Neural cell (in vitro differentiated cells): ENCODE measurements at regions not wholly inside any gene's neighbourhood (a gene's known extent, or its start where the extent isn't known, plus 50 kb on each side); places are given as distances from the start of the nearest gene placed in this dataset.

Experiments used
- H2AFZ ChIP-seq: fragments of 200-600, 300-800 bp; sonication (generic), shearing (Covaris generic); 2 replicates; pipeline ENCODE4 v1.6.0; 2014; ENCODE audit warnings: low read depth, mild to moderate bottlenecking, antibody characterized with exemption, low read length, moderate library complexity
- H3F3A ChIP-seq: fragments of 200-600 bp; shearing (Covaris generic); 2 replicates; pipeline ENCODE4 v1.6.1; 2016; ENCODE audit warnings: mild to moderate bottlenecking, moderate library complexity, mixed read lengths, antibody characterized with exemption, low read length; ENCODE audit not compliant: insufficient read depth, poor library complexity, severe bottlenecking
- H3K27ac ChIP-seq: fragments of 200-600, 300-800 bp; sonication (generic), shearing (Covaris generic); 2 replicates; pipeline ENCODE4 v1.5.1; 2014; ENCODE audit warnings: mild to moderate bottlenecking, low read length, moderate library complexity
- H3K27me3 ChIP-seq: fragments of 300-800, 200-600 bp; sonication (generic), shearing (Covaris generic); 2 replicates; pipeline ENCODE4 v1.6.0; 2014; ENCODE audit warnings: mild to moderate bottlenecking, low read depth, low read length, moderate library complexity; ENCODE audit not compliant: insufficient read depth
- H3K36me3 ChIP-seq: fragments of 300-800, 200-600 bp; sonication (generic), shearing (Covaris generic); 2 replicates; pipeline ENCODE4 v1.5.1; 2014; ENCODE audit warnings: mild to moderate bottlenecking, antibody characterized with exemption, low read length, moderate library complexity; ENCODE audit not compliant: insufficient read depth
- H3K4me2 ChIP-seq: fragments of 300-800, 200-600 bp; sonication (generic), shearing (Covaris generic); 2 replicates; pipeline ENCODE4 v1.6.0; 2014; ENCODE audit warnings: mild to moderate bottlenecking, low read length
- H3K4me3 ChIP-seq: fragments of 300-800, 200-600 bp; sonication (generic), shearing (Covaris generic); 2 replicates; pipeline ENCODE4 v1.5.1; 2014; ENCODE audit warnings: mild to moderate bottlenecking, low read length, moderate library complexity
- H3K79me2 ChIP-seq: fragments of 200-600 bp; shearing (Covaris generic); replicated peaks from 2 replicates; pipeline ENCODE4 v1.6.0; 2014; ENCODE audit warnings: mild to moderate bottlenecking, low read length, moderate library complexity; ENCODE audit not compliant: insufficient read depth
- H3K9ac ChIP-seq: fragments of 300-800, 200-600 bp; sonication (generic), shearing (Covaris generic); 2 replicates; pipeline ENCODE4 v1.6.1; 2016; ENCODE audit warnings: mild to moderate bottlenecking, low read length, mixed read lengths
- H3K9me2 ChIP-seq: fragments of 200-600 bp; shearing (Covaris generic); 2 replicates; pipeline ENCODE4 v1.6.1; 2016; ENCODE audit warnings: mild to moderate bottlenecking, low read length, mixed read lengths; ENCODE audit not compliant: insufficient read depth
- H3K9me3 ChIP-seq: fragments of 200-600, 300-800 bp; sonication (generic), shearing (Covaris generic); 2 replicates; pipeline ENCODE4 v1.6.1; 2016; ENCODE audit warnings: mild to moderate bottlenecking, mixed run types, low read length, moderate library complexity, mixed read lengths
- H4K20me1 ChIP-seq: fragments of 200-600 bp; shearing (Covaris generic); 2 replicates; pipeline ENCODE4 v1.6.1; 2016; ENCODE audit warnings: mild to moderate bottlenecking, mixed run types; ENCODE audit not compliant: insufficient read depth
- CTCF ChIP-seq: fragments of 450-650 bp; IDR thresholded peaks from 2 replicates; pipeline ENCODE4 v1.5.1; 2014; ENCODE audit warnings: antibody characterized with exemption, mild to moderate bottlenecking, moderate library complexity; ENCODE audit not compliant: poor library complexity, severe bottlenecking
- EP300 ChIP-seq: fragments of 450-650 bp; conservative IDR thresholded peaks from 2 replicates; pipeline ENCODE4 v1.6.1; 2014; ENCODE audit warnings: antibody characterized with exemption, mild to moderate bottlenecking, moderate library complexity; ENCODE audit not compliant: poor library complexity, severe bottlenecking
- EZH2 ChIP-seq: fragments of 200-600, 300-800 bp; shearing (Covaris generic), sonication (generic); IDR thresholded peaks from 2 replicates; pipeline ENCODE4 v1.6.1; 2014; ENCODE audit warnings: antibody characterized with exemption, low read length, borderline replicate concordance, mild to moderate bottlenecking; ENCODE audit not compliant: insufficient read depth, poor library complexity, severe bottlenecking
- MXI1 ChIP-seq: fragments of 450-650 bp; conservative IDR thresholded peaks from 2 replicates; pipeline ENCODE4 v1.6.1; 2014; ENCODE audit warnings: antibody characterized with exemption, mild to moderate bottlenecking; ENCODE audit not compliant: poor library complexity, severe bottlenecking
- POLR2AphosphoS5 ChIP-seq: IDR thresholded peaks from 2 replicates; pipeline ENCODE4 v1.6.1; 2012
- RAD21 ChIP-seq: fragments of 450-650 bp; conservative IDR thresholded peaks from 2 replicates; pipeline ENCODE4 v1.6.1; 2014; ENCODE audit warnings: antibody characterized with exemption, mild to moderate bottlenecking, moderate library complexity
- REST ChIP-seq: IDR thresholded peaks from 2 replicates; pipeline ENCODE4 v1.6.1; 2012; ENCODE audit warnings: borderline replicate concordance
- SMC3 ChIP-seq: fragments of 450-650 bp; conservative IDR thresholded peaks from 2 replicates; pipeline ENCODE4 v1.6.1; 2014; ENCODE audit warnings: antibody characterized with exemption, mild to moderate bottlenecking, moderate library complexity; ENCODE audit not compliant: poor library complexity
- TAF1 ChIP-seq: IDR thresholded peaks from 2 replicates; pipeline ENCODE4 v1.6.1; 2012; ENCODE audit warnings: low read depth

GRCh38 chr5:27381686-27382085 is 343.3 kb upstream of the CDH9 start:
- Histone ChIP-seq H3K4me2 (no peak overlapping the region), H3K27me3 (no peaks in the 10 kb centered on the region), H3F3A (no peaks in the 10 kb centered on the region), H4K20me1 (no peaks in the 10 kb centered on the region), H2AFZ (no peak overlapping the region), H3K9me3 (no peaks in the 10 kb centered on the region), H3K27ac (no peak overlapping the region), H3K79me2 (no peaks in the 10 kb centered on the region), H3K4me3 (no peak overlapping the region), H3K36me3 (no peaks in the 10 kb centered on the region), H3K9me2 (no peaks in the 10 kb centered on the region), H3K9ac (no peak overlapping the region)
- TF ChIP-seq RAD21 (no peak), POLR2AphosphoS5 (no peak), SMC3 (no peak), EP300 (no peak), CTCF (no peak), MXI1 (no peak), TAF1 (no peak), REST (no peak), EZH2 (no peak)

GRCh38 chr5:27377626-27378025 is 339.2 kb upstream of the CDH9 start:
- Histone ChIP-seq H3K4me3 (no peak overlapping the region), H3K27ac (no peak overlapping the region), H3F3A (no peaks in the 10 kb centered on the region), H3K9me3 (no peaks in the 10 kb centered on the region), H2AFZ (no peak overlapping the region), H3K27me3 (no peaks in the 10 kb centered on the region), H3K9me2 (no peaks in the 10 kb centered on the region), H3K4me2 (no peak overlapping the region), H3K79me2 (no peaks in the 10 kb centered on the region), H3K36me3 (no peaks in the 10 kb centered on the region), H3K9ac (no peak overlapping the region), H4K20me1 (no peaks in the 10 kb centered on the region)
- no peak for TF ChIP-seq SMC3
- TF ChIP-seq RAD21: no peak
- no peak for TF ChIP-seq CTCF
- TF ChIP-seq TAF1: no peak
